Esophagus squamous epithelium (tissue), 5 donors: ENCODE measurements at regions not wholly inside any gene's neighbourhood (a gene's known extent, or its start where the extent isn't known, plus 50 kb on each side); places are given as distances from the start of the nearest gene placed in this dataset.

Source experiments
- DNase-seq: peaks from one replicate; lab custom pipeline; 2025; lab: John Stamatoyannopoulos, UW
- H3K27ac ChIP-seq, 4 donors: fragments of 200-600 bp; sonication (generic); one replicate each; pipeline ENCODE4 v1.5.1; 2016 to 2019; ENCODE audit warnings: mild to moderate bottlenecking in 1 of 4
- H3K27me3 ChIP-seq, 4 donors: fragments of 200-600 bp; sonication (generic); 1 replicate in 3 of 4; 2 replicates in 1 of 4; pipeline versions ENCODE4 v1.5.1 to v1.6.0; 2017 to 2021; ENCODE audit warnings: antibody characterized with exemption in 1 of 4
- H3K36me3 ChIP-seq, 3 donors: fragments of 200-600 bp; sonication (generic); one replicate each; pipeline ENCODE4 v1.5.1; 2016 to 2019
- H3K4me1 ChIP-seq, 3 donors: fragments of 200-600 bp; sonication (generic); one replicate each; pipeline ENCODE4 v1.5.1; 2017 to 2019
- H3K4me3 ChIP-seq, 4 donors: fragments of 200-600 bp; sonication (generic); 1 replicate in 3 of 4; 2 replicates in 1 of 4; pipeline ENCODE4 v1.5.1; 2016 to 2019; ENCODE audit warnings: mild to moderate bottlenecking in 2 of 4, moderate library complexity in 1 of 4
- H3K9me3 ChIP-seq, 3 donors: fragments of 200-600 bp; sonication (generic); one replicate each; pipeline ENCODE4 v1.5.1; 2016 to 2019
- POLR2A ChIP-seq, 4 donors: fragments of 450-650 bp; IDR thresholded peaks; one replicate each; pipeline ENCODE4 v1.6.1; 2017; ENCODE audit warnings: antibody characterized with exemption in 4 of 4, mild to moderate bottlenecking in 4 of 4, moderate library complexity in 3 of 4
- WGBS, 2 donors: methylation state at CpG; one replicate each; pipeline ENCODE4 v1.1.5; 2018; 5-methylcytosine and 5-hydroxymethylcytosine counted together
- intact Hi-C: fragments of 100-400 bp; cut with DNase I; formaldehyde crosslinking; loops from one replicate; pipeline ENCODE4 v1.15.0; 2022
- TF ChIP-seq, protein P1 (sequence below), 6 experiments: fragments of 450-650 bp in 4 of 6; fragments of 200-600 bp in 2 of 6; sonication (generic) in 2 of 6; IDR thresholded peaks; one replicate each; pipeline ENCODE4 v1.5.1; 2016 to 2019; ENCODE audit warnings: antibody characterized with exemption in 6 of 6, mild to moderate bottlenecking in 4 of 6, moderate library complexity in 4 of 6
- donor health status: DM: yes; HTN: yes; CAD: no.

DNA sequence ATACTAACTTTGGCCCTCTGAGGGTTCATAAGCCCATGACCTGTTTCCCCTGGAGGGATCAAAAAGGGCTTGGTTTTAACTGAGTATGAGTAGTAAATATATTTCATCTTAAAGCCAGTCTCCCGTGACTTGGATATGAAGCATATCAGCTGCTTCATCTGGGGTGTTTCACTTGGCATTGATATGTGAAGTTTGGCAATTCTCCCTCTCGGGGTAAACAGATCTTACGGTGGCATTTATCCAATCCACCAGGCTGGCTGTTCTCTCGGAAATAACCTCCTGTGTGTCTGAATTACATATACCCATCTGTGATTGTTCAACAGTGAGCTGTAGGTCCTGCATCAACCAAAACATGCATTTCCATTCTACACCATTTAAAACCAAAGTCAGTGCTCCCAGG, 130.7 kb downstream of the ADAM29 start:
- Histone ChIP-seq H3K27ac (no peak overlapping the region), H3K36me3 (no peaks in the 10 kb centered on the region), H3K4me3 (no peak overlapping the region), H3K27me3 (no peaks in the 10 kb centered on the region), H3K9me3 (peaks cover 0 to 1% (median 0%) of the 10 kb centered on the region in 3 donors), H3K4me1 (no peaks in the 10 kb centered on the region)
- intact Hi-C loops: no loop called here
- DNase-seq: no peak
- 10 to 71% methylated on average over 4 of the region's 4 CpGs for WGBS, 2 donors
- TF ChIP-seq, protein P1, sequence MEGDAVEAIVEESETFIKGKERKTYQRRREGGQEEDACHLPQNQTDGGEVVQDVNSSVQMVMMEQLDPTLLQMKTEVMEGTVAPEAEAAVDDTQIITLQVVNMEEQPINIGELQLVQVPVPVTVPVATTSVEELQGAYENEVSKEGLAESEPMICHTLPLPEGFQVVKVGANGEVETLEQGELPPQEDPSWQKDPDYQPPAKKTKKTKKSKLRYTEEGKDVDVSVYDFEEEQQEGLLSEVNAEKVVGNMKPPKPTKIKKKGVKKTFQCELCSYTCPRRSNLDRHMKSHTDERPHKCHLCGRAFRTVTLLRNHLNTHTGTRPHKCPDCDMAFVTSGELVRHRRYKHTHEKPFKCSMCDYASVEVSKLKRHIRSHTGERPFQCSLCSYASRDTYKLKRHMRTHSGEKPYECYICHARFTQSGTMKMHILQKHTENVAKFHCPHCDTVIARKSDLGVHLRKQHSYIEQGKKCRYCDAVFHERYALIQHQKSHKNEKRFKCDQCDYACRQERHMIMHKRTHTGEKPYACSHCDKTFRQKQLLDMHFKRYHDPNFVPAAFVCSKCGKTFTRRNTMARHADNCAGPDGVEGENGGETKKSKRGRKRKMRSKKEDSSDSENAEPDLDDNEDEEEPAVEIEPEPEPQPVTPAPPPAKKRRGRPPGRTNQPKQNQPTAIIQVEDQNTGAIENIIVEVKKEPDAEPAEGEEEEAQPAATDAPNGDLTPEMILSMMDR (IDR thresholded peaks at IDR 0.05): no peak
- no peak for TF ChIP-seq POLR2A (IDR thresholded peaks at IDR 0.05)

GRCh38 chr4:175051974-175052373, 133.8 kb downstream of the ADAM29 start:
- no peaks in the 10 kb centered on the region for H3K27me3 ChIP-seq
- H3K4me3 ChIP-seq: no peak overlapping the region
- no peak for TF ChIP-seq POLR2A (IDR thresholded peaks at IDR 0.05)
- TF ChIP-seq, protein P1 (IDR thresholded peaks at IDR 0.05): no peak
- DNase-seq: no peak
- peaks cover 0 to 3% (median 0%) of the 10 kb centered on the region in 3 donors for H3K9me3 ChIP-seq
- intact Hi-C loops: no loop called here
- 34 to 42% methylated on average over 2 of the region's 2 CpGs for WGBS, 2 donors
- H3K4me1 ChIP-seq: no peaks in the 10 kb centered on the region
- H3K27ac ChIP-seq: no peak overlapping the region
- no peaks in the 10 kb centered on the region for H3K36me3 ChIP-seq

DNA sequence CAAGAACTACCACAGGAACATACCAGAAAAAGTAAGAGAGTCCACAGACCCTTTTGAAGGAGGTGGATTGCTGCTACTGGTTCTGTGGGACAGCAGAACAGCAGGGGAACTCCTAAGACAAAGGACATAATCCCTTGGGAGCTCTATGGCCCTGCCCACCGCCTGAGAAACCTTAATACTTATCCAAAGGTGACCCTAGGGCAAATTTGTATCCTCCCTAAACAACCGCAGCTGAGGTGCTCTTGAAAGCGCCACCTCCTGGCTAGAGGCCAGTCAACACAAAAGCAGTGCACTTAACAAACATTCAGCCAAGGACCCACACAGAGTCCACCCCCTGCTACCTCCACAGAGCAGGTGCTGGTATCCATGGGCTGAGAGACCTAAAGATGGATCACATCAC, 136.8 kb downstream of the ADAM29 start:
- H3K27ac ChIP-seq: no peak overlapping the region
- no peaks in the 10 kb centered on the region for H3K27me3 ChIP-seq
- DNase-seq: no peak
- WGBS, 2 donors: 47 to 64% methylated on average over 3 of the region's 3 CpGs
- peaks cover 0 to 3% (median 0%) of the 10 kb centered on the region in 3 donors for H3K9me3 ChIP-seq
- no peaks in the 10 kb centered on the region for H3K4me1 ChIP-seq
- no peaks in the 10 kb centered on the region for H3K36me3 ChIP-seq
- intact Hi-C loops: no loop called here
- TF ChIP-seq, protein P1 (IDR thresholded peaks at IDR 0.05): no peak
- no peak for TF ChIP-seq POLR2A (IDR thresholded peaks at IDR 0.05)
- H3K4me3 ChIP-seq: no peak overlapping the region

- WGBS, 2 donors: 14% methylated on average over 1 of the region's 3 CpGs; no CpG with 5 or more reads in 1 of the 2 donors
- intact Hi-C loops: no loop called here
- no peak overlapping the region for H3K4me3 ChIP-seq
- H3K27me3 ChIP-seq: no peaks in the 10 kb centered on the region
- no peak for DNase-seq
- no peaks in the 10 kb centered on the region for H3K9me3 ChIP-seq
- H3K4me1 ChIP-seq: no peaks in the 10 kb centered on the region
- H3K36me3 ChIP-seq: no peaks in the 10 kb centered on the region
- no peak overlapping the region for H3K27ac ChIP-seq
- TF ChIP-seq POLR2A (IDR thresholded peaks at IDR 0.05): no peak
- TF ChIP-seq, protein P1 (IDR thresholded peaks at IDR 0.05): no peak
Observed at GRCh38 chr4:175062183-175062592, 144.0 kb downstream of the ADAM29 start.

- Histone ChIP-seq H3K27ac (no peak overlapping the region), H3K4me1 (no peaks in the 10 kb centered on the region), H3K4me3 (no peak overlapping the region), H3K9me3 (no peaks in the 10 kb centered on the region), H3K36me3 (no peaks in the 10 kb centered on the region), H3K27me3 (no peaks in the 10 kb centered on the region)
- intact Hi-C loops: no loop called here
- no peak for TF ChIP-seq POLR2A (IDR thresholded peaks at IDR 0.05)
- TF ChIP-seq, protein P1 (IDR thresholded peaks at IDR 0.05): no peak
- DNase-seq: no peak
Observed at GRCh38 chr4:175065228-175065627, 147.1 kb downstream of the ADAM29 start.
